Pulmonary artery endothelial cell (primary cell): ENCODE measurements at regions not wholly inside any gene's neighbourhood (a gene's known extent, or its start where the extent isn't known, plus 50 kb on each side); places are given as distances from the start of the nearest gene placed in this dataset.

Source experiments
- DNase-seq: peaks from one replicate; pipeline ENCODE4 v3.0.0-alpha.2; 2011; ENCODE audit warnings: low read depth, low spot score

GRCh38 chr2:66717973-66718372 is 283.0 kb downstream of the MEIS1 start:
- no peak for DNase-seq

GRCh38 chr2:66721776-66722175 is 286.9 kb downstream of the MEIS1 start:
- no peak for DNase-seq

GRCh38 chr2:66724241-66724640 is 289.3 kb downstream of the MEIS1 start:
- no peak for DNase-seq

GRCh38 chr2:66729416-66730330 is 294.7 kb downstream of the MEIS1 start:
- DNase-seq: no peak

GRCh38 chr2:66730441-66730840 is 295.5 kb downstream of the MEIS1 start:
- DNase-seq: no peak

GRCh38 chr2:66733364-66733999 is 298.6 kb downstream of the MEIS1 start:
- DNase-seq: no peak

- DNase-seq: no peak
These were observed 314.0 kb downstream of the MEIS1 start for GRCh38 chr2:66748939-66749338.

- DNase-seq: no peak
These were observed 314.6 kb downstream of the MEIS1 start for GRCh38 chr2:66749566-66749965.

GRCh38 chr2:66753257-66753656 is 318.3 kb downstream of the MEIS1 start:
- no peak for DNase-seq

- DNase-seq: no peak
These were observed 318.7 kb downstream of the MEIS1 start for GRCh38 chr2:66753660-66754059.

GRCh38 chr2:66755974-66756373 is 321.0 kb downstream of the MEIS1 start:
- no peak for DNase-seq

- no peak for DNase-seq
These were observed 326.9 kb downstream of the MEIS1 start for GRCh38 chr2:66761826-66762225.

- DNase-seq: no peak
These were observed 327.8 kb downstream of the MEIS1 start for GRCh38 chr2:66762761-66763160.

GRCh38 chr2:66766582-66766981 is 331.7 kb downstream of the MEIS1 start:
- DNase-seq: no peak

GRCh38 chr2:66771359-66771976 is 336.5 kb downstream of the MEIS1 start:
- no peak for DNase-seq

GRCh38 chr2:66772618-66773017 is 337.7 kb downstream of the MEIS1 start:
- DNase-seq: no peak

GRCh38 chr2:66775730-66776422 is 341.0 kb downstream of the MEIS1 start:
- DNase-seq: no peak

GRCh38 chr2:66781804-66782203 is 346.9 kb downstream of the MEIS1 start:
- no peak for DNase-seq

GRCh38 chr2:66782780-66783361 is 347.9 kb downstream of the MEIS1 start:
- DNase-seq: no peak

GRCh38 chr2:66789741-66790140 is 354.8 kb downstream of the MEIS1 start:
- DNase-seq: no peak

GRCh38 chr2:66790651-66791181 is 355.8 kb downstream of the MEIS1 start:
- no peak for DNase-seq
